ENCODE measurements at regions not wholly inside any gene's neighbourhood (a gene's known extent, or its start where the extent isn't known, plus 50 kb on each side); places are given as distances from the start of the nearest gene placed in this dataset.

DNA sequence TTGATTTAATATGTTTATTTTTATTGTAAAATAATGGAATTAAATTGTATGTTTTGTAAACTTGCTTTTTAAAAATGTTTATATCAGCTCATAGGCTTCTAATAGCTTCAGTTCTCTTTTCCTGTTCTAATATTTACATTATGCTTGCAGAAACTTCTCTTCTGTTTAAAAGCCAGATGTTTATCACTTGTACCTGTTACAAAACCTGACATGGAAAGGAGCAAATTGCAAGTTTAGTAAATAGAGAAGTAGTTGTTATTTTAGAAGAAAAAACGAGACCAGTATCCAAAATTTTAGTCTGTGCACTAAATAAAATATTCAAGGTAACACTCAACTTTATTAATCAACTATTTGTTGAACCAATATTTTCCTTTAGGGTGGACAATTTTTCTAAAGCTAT lies 69.4 kb upstream of the GUCY1A1 start:
- TF ChIP-seq, protein P1, sequence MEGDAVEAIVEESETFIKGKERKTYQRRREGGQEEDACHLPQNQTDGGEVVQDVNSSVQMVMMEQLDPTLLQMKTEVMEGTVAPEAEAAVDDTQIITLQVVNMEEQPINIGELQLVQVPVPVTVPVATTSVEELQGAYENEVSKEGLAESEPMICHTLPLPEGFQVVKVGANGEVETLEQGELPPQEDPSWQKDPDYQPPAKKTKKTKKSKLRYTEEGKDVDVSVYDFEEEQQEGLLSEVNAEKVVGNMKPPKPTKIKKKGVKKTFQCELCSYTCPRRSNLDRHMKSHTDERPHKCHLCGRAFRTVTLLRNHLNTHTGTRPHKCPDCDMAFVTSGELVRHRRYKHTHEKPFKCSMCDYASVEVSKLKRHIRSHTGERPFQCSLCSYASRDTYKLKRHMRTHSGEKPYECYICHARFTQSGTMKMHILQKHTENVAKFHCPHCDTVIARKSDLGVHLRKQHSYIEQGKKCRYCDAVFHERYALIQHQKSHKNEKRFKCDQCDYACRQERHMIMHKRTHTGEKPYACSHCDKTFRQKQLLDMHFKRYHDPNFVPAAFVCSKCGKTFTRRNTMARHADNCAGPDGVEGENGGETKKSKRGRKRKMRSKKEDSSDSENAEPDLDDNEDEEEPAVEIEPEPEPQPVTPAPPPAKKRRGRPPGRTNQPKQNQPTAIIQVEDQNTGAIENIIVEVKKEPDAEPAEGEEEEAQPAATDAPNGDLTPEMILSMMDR (IDR thresholded peaks at IDR 0.05; ENCODE audit: borderline replicate concordance, extremely low read depth, low read length, poor library complexity, severe bottlenecking) = no peak
- TF ChIP-seq EZH2 (IDR thresholded peaks at IDR 0.05; ENCODE audit: borderline replicate concordance, low read depth, low read length, severe bottlenecking) = no peak
